ENCODE measurements at regions not wholly inside any gene's neighbourhood (a gene's known extent, or its start where the extent isn't known, plus 50 kb on each side); places are given as distances from the start of the nearest gene placed in this dataset.

GRCh38 chr11:70501051-70501901, 102.9 kb downstream of the CTTN start:
- peak in 1 of 2 experiments; percentile 25 for DNase-seq

GRCh38 chr11:70501933-70502540, 103.7 kb downstream of the CTTN start:
- DNase-seq: peak in 1 of 2 experiments; percentile 18

- DNase-seq: peak; percentile 59 to 71
Measured at GRCh38 chr11:70502677-70503467, 104.5 kb downstream of the CTTN start.

GRCh38 chr11:70503468-70504221, 105.3 kb downstream of the CTTN start:
- DNase-seq: peak; percentile 84 to 85

- peak in 1 of 2 experiments; percentile 14 for DNase-seq
Measured at GRCh38 chr11:70504246-70505020, 106.1 kb downstream of the CTTN start.

GRCh38 chr11:70505331-70505731, 107.0 kb downstream of the CTTN start:
- DNase-seq: no peak

GRCh38 chr11:70505761-70506657, 107.7 kb downstream of the CTTN start:
- no peak for DNase-seq

GRCh38 chr11:70506658-70506970, 108.3 kb downstream of the CTTN start:
- DNase-seq: no peak

GRCh38 chr11:70506986-70507385, 108.7 kb downstream of the CTTN start:
- no peak for DNase-seq

GRCh38 chr11:70507466-70508230, 109.3 kb downstream of the CTTN start:
- DNase-seq: no peak

- no peak for DNase-seq
Measured at GRCh38 chr11:70508231-70508480, 109.8 kb downstream of the CTTN start.

GRCh38 chr11:70509476-70509875, 111.1 kb downstream of the CTTN start:
- DNase-seq: peak in 1 of 2 experiments; percentile 7

- DNase-seq: no peak
Measured at GRCh38 chr11:70510106-70510505, 111.8 kb downstream of the CTTN start.

- DNase-seq: no peak
Measured at GRCh38 chr11:70510571-70510970, 112.2 kb downstream of the CTTN start.

- no peak for DNase-seq
Measured at GRCh38 chr11:70511345-70511744, 113.0 kb downstream of the CTTN start.

GRCh38 chr11:70512716-70513115, 114.4 kb downstream of the CTTN start:
- DNase-seq: no peak

GRCh38 chr11:70517203-70517602, 118.9 kb downstream of the CTTN start:
- DNase-seq: no peak

- DNase-seq: no peak
Measured at GRCh38 chr11:70517988-70518907, 119.9 kb downstream of the CTTN start.

- DNase-seq: no peak
Measured at GRCh38 chr11:70519117-70519516, 120.8 kb downstream of the CTTN start.

Measured in SHP77 (cell line).